Liver (tissue), 3 donors: ENCODE measurements at regions not wholly inside any gene's neighbourhood (a gene's known extent, or its start where the extent isn't known, plus 50 kb on each side); places are given as distances from the start of the nearest gene placed in this dataset.

Source experiments
- CTCF ChIP-seq: fragments of 150-350 bp; IDR thresholded peaks from 2 replicates; pipeline ENCODE4 v1.5.1; 2017; ENCODE audit warnings: improper control_type of control experiment, low read depth, low read length; ENCODE audit not compliant: missing input control
- FOXA1 ChIP-seq: IDR thresholded peaks from 2 replicates; pipeline ENCODE4 v1.6.1; 2016; ENCODE audit warnings: antibody characterized with exemption
- GABPA ChIP-seq, 2 donors: IDR thresholded peaks in 1 of 2; conservative IDR thresholded peaks in 1 of 2; 2 replicates each; pipeline ENCODE4 v1.6.1; 2016; ENCODE audit warnings: antibody characterized with exemption in 2 of 2, mild to moderate bottlenecking in 1 of 2, moderate library complexity in 1 of 2
- HNF4A ChIP-seq, 2 donors: conservative IDR thresholded peaks; 2 replicates each; pipeline ENCODE4 v1.6.1; 2016; ENCODE audit warnings: antibody characterized with exemption in 2 of 2, mild to moderate bottlenecking in 2 of 2
- HNF4G ChIP-seq: IDR thresholded peaks from 2 replicates; pipeline ENCODE4 v1.6.1; 2016; ENCODE audit warnings: antibody characterized with exemption
- RAD21 ChIP-seq, 2 donors: IDR thresholded peaks; 2 replicates each; pipeline ENCODE4 v1.6.1; 2016; ENCODE audit warnings: antibody characterized with exemption in 2 of 2, mild to moderate bottlenecking in 2 of 2
- RXRA ChIP-seq, 2 donors: IDR thresholded peaks; 2 replicates each; pipeline ENCODE4 v1.6.1; 2017 to 2018; ENCODE audit warnings: antibody characterized with exemption in 2 of 2, mild to moderate bottlenecking in 1 of 2
- SP1 ChIP-seq: IDR thresholded peaks from 2 replicates; pipeline ENCODE4 v1.6.1; 2018; ENCODE audit warnings: antibody characterized with exemption, mild to moderate bottlenecking
- TAF1 ChIP-seq: conservative IDR thresholded peaks from 2 replicates; pipeline ENCODE4 v1.6.1; 2016; ENCODE audit warnings: antibody characterized with exemption, mild to moderate bottlenecking
- YY1 ChIP-seq: IDR thresholded peaks from 2 replicates; pipeline ENCODE4 v1.6.1; 2016; ENCODE audit warnings: antibody characterized with exemption, mild to moderate bottlenecking
- ZBTB33 ChIP-seq: IDR thresholded peaks from 2 replicates; pipeline ENCODE4 v1.6.1; 2016; ENCODE audit warnings: antibody characterized with exemption
- TF ChIP-seq, protein P1 (sequence below): IDR thresholded peaks from 2 replicates; pipeline ENCODE4 v1.6.1; 2016; ENCODE audit warnings: antibody characterized with exemption
- TF ChIP-seq, protein P2 (sequence below): IDR thresholded peaks from 2 replicates; pipeline ENCODE4 v1.6.1; 2016; ENCODE audit warnings: antibody characterized with exemption, mild to moderate bottlenecking
- TF ChIP-seq, protein P3 (sequence below): IDR thresholded peaks from 2 replicates; pipeline ENCODE4 v1.6.1; 2016; ENCODE audit warnings: antibody characterized with exemption
- donor health status: healthy.
- donor health status: healthy.

GRCh38 chr1:9472386-9473031 is 66.8 kb upstream of the SLC25A33 start:
- TF ChIP-seq CTCF (no peak), FOXA1 (no peak), RAD21 (IDR thresholded peaks at IDR 0.05) (no peak), GABPA (IDR thresholded peaks at IDR 0.05 in 1 of 2, conservative IDR thresholded peaks at IDR 0.05 in 1 of 2) (no peak), TAF1 (no peak), YY1 (no peak), ZBTB33 (no peak), HNF4G (no peak), SP1 (no peak), HNF4A (conservative IDR thresholded peaks at IDR 0.05) (no peak), RXRA (IDR thresholded peaks at IDR 0.05) (no peak)
- TF ChIP-seq, protein P1, sequence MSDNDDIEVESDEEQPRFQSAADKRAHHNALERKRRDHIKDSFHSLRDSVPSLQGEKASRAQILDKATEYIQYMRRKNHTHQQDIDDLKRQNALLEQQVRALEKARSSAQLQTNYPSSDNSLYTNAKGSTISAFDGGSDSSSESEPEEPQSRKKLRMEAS, result no peak
- TF ChIP-seq, protein P2, sequence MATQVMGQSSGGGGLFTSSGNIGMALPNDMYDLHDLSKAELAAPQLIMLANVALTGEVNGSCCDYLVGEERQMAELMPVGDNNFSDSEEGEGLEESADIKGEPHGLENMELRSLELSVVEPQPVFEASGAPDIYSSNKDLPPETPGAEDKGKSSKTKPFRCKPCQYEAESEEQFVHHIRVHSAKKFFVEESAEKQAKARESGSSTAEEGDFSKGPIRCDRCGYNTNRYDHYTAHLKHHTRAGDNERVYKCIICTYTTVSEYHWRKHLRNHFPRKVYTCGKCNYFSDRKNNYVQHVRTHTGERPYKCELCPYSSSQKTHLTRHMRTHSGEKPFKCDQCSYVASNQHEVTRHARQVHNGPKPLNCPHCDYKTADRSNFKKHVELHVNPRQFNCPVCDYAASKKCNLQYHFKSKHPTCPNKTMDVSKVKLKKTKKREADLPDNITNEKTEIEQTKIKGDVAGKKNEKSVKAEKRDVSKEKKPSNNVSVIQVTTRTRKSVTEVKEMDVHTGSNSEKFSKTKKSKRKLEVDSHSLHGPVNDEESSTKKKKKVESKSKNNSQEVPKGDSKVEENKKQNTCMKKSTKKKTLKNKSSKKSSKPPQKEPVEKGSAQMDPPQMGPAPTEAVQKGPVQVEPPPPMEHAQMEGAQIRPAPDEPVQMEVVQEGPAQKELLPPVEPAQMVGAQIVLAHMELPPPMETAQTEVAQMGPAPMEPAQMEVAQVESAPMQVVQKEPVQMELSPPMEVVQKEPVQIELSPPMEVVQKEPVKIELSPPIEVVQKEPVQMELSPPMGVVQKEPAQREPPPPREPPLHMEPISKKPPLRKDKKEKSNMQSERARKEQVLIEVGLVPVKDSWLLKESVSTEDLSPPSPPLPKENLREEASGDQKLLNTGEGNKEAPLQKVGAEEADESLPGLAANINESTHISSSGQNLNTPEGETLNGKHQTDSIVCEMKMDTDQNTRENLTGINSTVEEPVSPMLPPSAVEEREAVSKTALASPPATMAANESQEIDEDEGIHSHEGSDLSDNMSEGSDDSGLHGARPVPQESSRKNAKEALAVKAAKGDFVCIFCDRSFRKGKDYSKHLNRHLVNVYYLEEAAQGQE, result no peak
- TF ChIP-seq, protein P3, sequence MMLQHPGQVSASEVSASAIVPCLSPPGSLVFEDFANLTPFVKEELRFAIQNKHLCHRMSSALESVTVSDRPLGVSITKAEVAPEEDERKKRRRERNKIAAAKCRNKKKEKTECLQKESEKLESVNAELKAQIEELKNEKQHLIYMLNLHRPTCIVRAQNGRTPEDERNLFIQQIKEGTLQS, result no peak
